ENCODE measurements at regions not wholly inside any gene's neighbourhood (a gene's known extent, or its start where the extent isn't known, plus 50 kb on each side); places are given as distances from the start of the nearest gene placed in this dataset.

GRCh38 chr4:143782521-143782920, 82.0 kb upstream of the FREM3 start:
- Histone ChIP-seq H3K23ac (ENCODE audit: insufficient read length) (no peak overlapping the region), H2AFZ (ENCODE audit: low read length) (no peak overlapping the region), H2BK20ac (ENCODE audit: low read length) (no peak overlapping the region), H2BK5ac (ENCODE audit: low read depth, low read length) (no peak overlapping the region), H4K5ac (ENCODE audit: insufficient read length, low read depth, low read length) (no peak overlapping the region), H3K4me2 (ENCODE audit: insufficient read depth in 1 of 2, low read depth in 2 of 2, low read length in 2 of 2) (no peak overlapping the region), H4K91ac (replicated peaks; ENCODE audit: insufficient read length, low read length) (no peak overlapping the region), H2BK15ac (ENCODE audit: low read length) (no peak overlapping the region), H3K56ac (replicated peaks; ENCODE audit: insufficient read length, low read depth, low read length) (no peak overlapping the region), H3K36me3 (ENCODE audit: control insufficient read depth in 2 of 4, insufficient read depth in 4 of 4, low read length in 3 of 4) (no peaks in the 10 kb centered on the region), H3K79me2 (ENCODE audit: control insufficient read depth in 1 of 2, insufficient read depth in 2 of 2, low read length in 2 of 2) (no peaks in the 10 kb centered on the region), H3K4ac (replicated peaks; ENCODE audit: insufficient read length, low read depth, low read length) (no peak overlapping the region), H3K4me1 (replicated peaks in 1 of 4; ENCODE audit: control insufficient read depth in 3 of 4, insufficient read depth in 4 of 4, low read length in 3 of 4) (no peaks in the 10 kb centered on the region), H2BK120ac (replicated peaks; ENCODE audit: low read depth, low read length) (no peak overlapping the region), H3K23me2 (ENCODE audit: low read depth, low read length) (no peaks in the 10 kb centered on the region), H4K8ac (ENCODE audit: extremely low read depth, insufficient read depth, low read length) (no peak overlapping the region), H2BK12ac (ENCODE audit: low read depth, low read length) (no peak overlapping the region), H3K27ac (ENCODE audit: low read depth, low read length) (no peak overlapping the region), H4K20me1 (replicated peaks in 1 of 2; ENCODE audit: control insufficient read depth in 1 of 2, insufficient read depth in 2 of 2, low read length in 2 of 2) (no peaks in the 10 kb centered on the region), H3K9me3 (ENCODE audit: insufficient read depth in 2 of 2, low read depth in 1 of 2, low read length in 1 of 2) (peaks cover 6 to 13% of the 10 kb centered on the region in 2 experiments; a peak in 2 of 4 replicates), H3K18ac (ENCODE audit: extremely low read depth, low read length) (no peak overlapping the region), H3K79me1 (ENCODE audit: low read depth, low read length) (no peaks in the 10 kb centered on the region), H3K9ac (replicated peaks in 1 of 4; ENCODE audit: extremely low read depth in 1 of 4, low read depth in 3 of 4, low read length in 3 of 4) (no peak overlapping the region), H3K4me3 (ENCODE audit: extremely low read depth in 1 of 4, insufficient read depth in 2 of 4, low read depth in 3 of 4, low read length in 4 of 4) (no peak overlapping the region), H2AK5ac (ENCODE audit: low read depth, low read length) (no peak overlapping the region), H3K27me3 (replicated peaks in 1 of 4; ENCODE audit: control insufficient read depth in 3 of 4, extremely low read depth in 1 of 4, insufficient read depth in 3 of 4, low read length in 3 of 4) (no peaks in the 10 kb centered on the region), H3K14ac (ENCODE audit: insufficient read length) (no peak overlapping the region)
- POLR2A ChIA-PET (ENCODE audit: partially characterized antibody), result no interaction called here
- DNase-seq (ENCODE audit: low read depth in 1 of 2, low spot score in 2 of 2) (no peak), FAIRE-seq (no peak)
- CTCF ChIA-PET (ENCODE audit: partially characterized antibody), result interaction anchor here (0.7 kb wide), 1 partner anchor 213 kb away, joined by 3 read pairs; no protein-coding TSS in a partner anchor
- WGBS, 2 experiments (ENCODE audit: extremely low coverage in 1 of 2, insufficient coverage in 1 of 2, insufficient read length in 1 of 2, insufficient replicate concordance in 2 of 2, low coverage in 1 of 2, low lambda C conversion rate in 2 of 2, missing lambda C conversion rate in 1 of 2), result 100% methylated on average over 1 of the region's 1 CpG; no CpG with 5 or more reads in 1 of the 2 experiments
- TF ChIP-seq BRCA1 (IDR thresholded peaks at IDR 0.05; ENCODE audit: low read depth, low read length) (no peak), BCL11A (IDR thresholded peaks at IDR 0.05; ENCODE audit: low read depth in 2 of 2, low read length in 2 of 2) (no peak), SP2 (IDR thresholded peaks at IDR 0.05; ENCODE audit: low read length) (no peak), EZH2 (IDR thresholded peaks at IDR 0.05; ENCODE audit: low read depth, low read length, severe bottlenecking) (no peak)

Data from H1 (cell line).